GM18858 (cell line): ENCODE measurements at regions not wholly inside any gene's neighbourhood (a gene's known extent, or its start where the extent isn't known, plus 50 kb on each side); places are given as distances from the start of the nearest gene placed in this dataset.
"Not testable (repeated sequence)": the region's sequence is repeated elsewhere in the genome, so short reads cannot be mapped to it uniquely, and the experiment has no call there.

Experiments used
- ATAC-seq: cut with Tn5 transposase; IDR thresholded peaks from one replicate; pipeline ENCODE4 v1.9.1; 2021; ENCODE audit not compliant: unreplicated experiment

- no peak for ATAC-seq
These were observed 228.5 kb downstream of the ZIC5 start for GRCh38 chr13:99743094-99743493.

GRCh38 chr13:99741960-99742359 lies 229.6 kb downstream of the ZIC5 start:
- ATAC-seq: no peak

- ATAC-seq: no peak
These were observed 231.2 kb downstream of the ZIC5 start for GRCh38 chr13:99740251-99740979.

GRCh38 chr13:99738626-99739025 lies 232.9 kb downstream of the ZIC5 start:
- no peak for ATAC-seq

- no peak for ATAC-seq
These were observed 233.9 kb downstream of the ZIC5 start for GRCh38 chr13:99737481-99738245.

GRCh38 chr13:99736541-99736940 lies 235.0 kb downstream of the ZIC5 start:
- no peak for ATAC-seq

- ATAC-seq: no peak
These were observed 232.9 kb downstream of the TM9SF2 start for GRCh38 chr13:99734013-99734693.

DNA sequence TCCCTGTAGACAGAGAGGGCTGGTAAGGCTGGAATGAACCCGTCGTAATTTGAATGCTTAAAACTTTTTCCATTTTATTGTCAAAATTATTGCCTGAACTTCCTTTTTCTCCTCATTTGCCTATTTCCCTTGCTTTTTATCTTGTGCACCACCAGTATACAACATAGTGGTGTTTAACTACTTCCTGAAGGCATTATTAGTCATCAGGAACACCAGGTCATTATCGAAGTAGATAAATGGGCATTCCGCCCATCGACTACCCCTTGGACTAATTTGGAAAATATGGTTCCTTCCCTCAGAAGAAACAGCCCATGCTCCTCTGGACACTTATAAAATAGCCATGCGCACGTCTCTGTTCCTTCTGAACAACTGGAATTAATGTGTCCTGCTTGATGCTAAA lies 232.1 kb downstream of the TM9SF2 start:
- no peak for ATAC-seq

- ATAC-seq: no peak
These were observed 230.5 kb downstream of the TM9SF2 start for GRCh38 chr13:99731747-99732146.

GRCh38 chr13:99730403-99730802 lies 229.1 kb downstream of the TM9SF2 start:
- ATAC-seq: no peak

DNA sequence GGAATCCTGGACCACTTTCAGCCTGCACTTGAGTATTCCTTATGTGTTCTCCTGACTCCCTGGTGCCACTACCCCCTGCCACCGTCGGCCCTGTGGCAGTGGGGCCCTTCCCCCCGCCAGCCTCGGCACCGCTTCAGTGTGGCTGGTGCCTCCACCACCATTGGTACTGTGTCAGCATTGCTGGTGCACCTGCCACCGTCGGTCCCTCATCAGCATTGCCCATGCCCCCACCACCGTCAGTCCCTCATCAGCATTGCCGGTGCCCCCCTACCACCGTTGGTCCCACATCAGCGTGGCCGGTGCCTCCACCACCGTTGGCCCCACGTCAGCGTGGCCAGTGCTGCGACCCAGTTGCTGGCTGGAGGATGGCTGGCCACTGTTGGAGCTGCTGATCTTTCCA lies 228.5 kb downstream of the TM9SF2 start:
- no peak for ATAC-seq

DNA sequence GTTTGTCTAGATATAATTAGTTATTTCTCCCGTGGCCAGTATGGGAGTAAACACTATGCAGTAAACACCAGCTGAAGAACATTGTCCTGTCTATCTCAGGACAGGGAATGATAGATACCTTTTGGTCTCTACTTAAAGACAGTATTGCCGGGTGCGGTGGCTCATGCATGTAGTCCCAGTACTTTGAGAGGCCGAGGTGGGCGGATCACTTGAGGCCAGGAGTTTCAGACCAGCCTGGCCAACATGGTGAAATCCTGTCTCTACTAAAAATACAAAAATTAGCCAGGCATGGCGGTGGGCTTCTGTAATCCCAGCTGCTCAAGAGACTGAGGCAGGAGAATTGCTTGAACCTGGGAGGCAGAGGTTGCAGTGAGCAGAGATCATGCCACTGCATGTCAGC lies 226.4 kb downstream of the TM9SF2 start:
- not testable (repeated sequence) for ATAC-seq

DNA sequence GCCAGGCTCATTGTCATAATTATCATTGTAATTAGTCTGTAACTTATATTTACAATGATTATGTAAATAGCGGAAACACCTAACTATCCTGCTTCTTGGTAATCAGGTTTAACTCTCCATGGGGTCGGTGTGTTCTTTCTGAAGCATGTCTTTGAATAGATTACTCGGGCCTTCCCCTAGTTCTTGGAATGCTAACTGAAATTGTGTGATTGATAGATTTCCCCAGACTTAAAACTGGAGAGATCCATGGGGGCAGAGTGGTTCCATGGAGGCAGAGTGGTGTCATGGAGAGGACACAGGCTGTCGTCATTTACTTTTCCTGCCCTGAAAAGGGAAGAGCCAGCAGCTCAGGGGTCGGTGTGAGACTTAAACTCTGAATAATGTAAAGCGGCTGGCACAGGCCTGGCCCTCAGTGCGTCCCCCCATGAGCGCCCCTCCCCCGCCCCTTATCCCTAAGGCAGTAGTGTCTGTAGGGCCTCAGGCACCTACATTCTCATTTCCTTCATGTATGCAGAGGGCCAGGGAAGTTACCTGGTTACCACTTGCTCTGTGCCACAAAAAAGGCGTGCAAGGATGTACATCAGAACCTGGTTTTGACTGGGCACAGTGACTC lies 225.1 kb downstream of the TM9SF2 start:
- ATAC-seq: no peak

DNA sequence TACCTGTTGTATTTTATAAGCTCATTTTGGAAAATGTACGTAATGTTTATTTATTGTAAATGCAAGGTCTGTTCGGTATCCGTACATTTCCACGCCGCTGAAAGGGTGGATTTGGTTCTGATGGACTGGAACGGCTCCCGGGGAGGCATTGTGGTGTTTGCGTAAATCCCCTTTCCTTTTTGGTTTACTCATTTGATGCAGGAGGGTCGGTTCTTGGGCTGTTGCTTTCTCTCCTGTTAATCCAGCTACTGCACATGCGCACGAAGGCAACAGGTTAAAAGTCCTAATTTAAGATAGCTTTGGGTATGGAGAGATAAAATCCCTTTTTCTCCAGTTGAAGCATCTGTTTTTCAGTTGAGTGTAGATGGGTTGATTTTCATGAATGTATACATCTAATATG lies 224.4 kb downstream of the TM9SF2 start:
- no peak for ATAC-seq

- no peak for ATAC-seq
These were observed 223.6 kb downstream of the TM9SF2 start for GRCh38 chr13:99724633-99725517.

- ATAC-seq: no peak
These were observed 222.6 kb downstream of the TM9SF2 start for GRCh38 chr13:99723878-99724277.

DNA sequence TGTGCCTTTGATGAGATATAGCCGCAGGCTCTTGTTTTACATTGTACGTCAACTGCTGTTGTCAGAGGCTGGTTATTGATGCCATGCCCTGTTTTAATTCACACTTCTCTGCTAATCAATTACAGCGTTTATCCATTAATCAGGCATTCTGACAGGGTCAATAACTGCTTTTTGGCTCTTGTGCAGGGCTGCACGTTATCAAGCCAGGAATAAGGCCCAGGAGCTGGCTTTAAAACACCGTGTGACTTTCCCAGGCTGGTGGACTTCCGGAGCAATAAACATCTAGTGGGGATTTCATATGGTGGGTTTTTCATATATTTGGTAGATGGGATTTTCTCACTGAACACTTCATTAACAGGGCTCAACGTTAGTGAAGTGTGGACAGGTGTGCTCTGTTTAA lies 221.7 kb downstream of the TM9SF2 start:
- no peak for ATAC-seq

DNA sequence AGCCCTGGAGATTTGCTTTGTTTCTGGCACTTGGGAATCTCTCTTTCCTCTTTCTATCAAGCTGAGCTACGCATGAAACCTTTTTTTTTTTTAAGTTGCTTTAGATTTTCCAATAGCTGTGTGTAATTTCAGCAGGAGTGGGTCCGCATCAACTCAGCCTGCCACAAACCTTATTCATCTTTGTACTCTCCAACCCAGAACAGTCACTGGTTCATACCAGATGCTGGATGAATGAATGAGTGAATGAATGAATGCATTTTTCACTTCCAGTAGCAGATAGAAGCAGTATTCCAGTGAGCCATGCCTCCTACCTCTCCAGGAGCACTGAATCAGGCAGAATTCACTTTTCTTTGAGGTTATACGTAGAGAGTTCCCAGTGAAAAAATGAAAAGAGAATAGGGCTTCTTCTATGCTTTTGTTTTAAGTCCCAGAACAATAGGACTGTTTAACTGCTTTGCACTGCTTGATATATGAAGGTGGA lies 221.1 kb downstream of the TM9SF2 start:
- ATAC-seq: no peak

GRCh38 chr13:99721606-99722337 lies 220.5 kb downstream of the TM9SF2 start:
- ATAC-seq: no peak
